Calu3 (cell line): ENCODE measurements at regions not wholly inside any gene's neighbourhood (a gene's known extent, or its start where the extent isn't known, plus 50 kb on each side); places are given as distances from the start of the nearest gene placed in this dataset.

ENCODE experiments used
- BruUV-seq: library from RNA; stranded (reverse); fragments of 400-500 nt; replicated peaks from 2 replicates; lab custom pipeline; 2021; lab: Mats Ljungman, UMichigan
- CTCF ChIA-PET: fragments of 300-600 bp; sonication (Branson Sonifier 250); formaldehyde crosslinking; loops from one replicate; lab custom pipeline; 2022; ENCODE audit warnings: antibody characterized with exemption; lab: Charles Lee
- DNase-seq: peaks from one replicate; pipeline ENCODE4 v3.0.0; 2022
- H3K27ac Mint-ChIP-seq: one replicate; pipeline ENCODE4 v1.8.0; 2022; ENCODE audit warnings: mixed read lengths; ENCODE audit not compliant: unreplicated experiment
- H3K27me3 Mint-ChIP-seq: one replicate; pipeline ENCODE4 v1.8.0; 2022; ENCODE audit warnings: mixed read lengths; ENCODE audit not compliant: unreplicated experiment
- H3K36me3 Mint-ChIP-seq: one replicate; pipeline ENCODE4 v1.8.0; 2022; ENCODE audit warnings: mild to moderate bottlenecking, moderate library complexity, mixed read lengths; ENCODE audit not compliant: insufficient read depth, unreplicated experiment
- H3K4me1 Mint-ChIP-seq: one replicate; pipeline ENCODE4 v1.8.0; 2022; ENCODE audit warnings: mild to moderate bottlenecking, low read depth, mixed read lengths; ENCODE audit not compliant: unreplicated experiment
- H3K4me3 Mint-ChIP-seq: one replicate; pipeline ENCODE4 v1.8.0; 2022; ENCODE audit warnings: mild to moderate bottlenecking, low read depth, moderate library complexity, mixed read lengths; ENCODE audit not compliant: unreplicated experiment
- H3K9me3 Mint-ChIP-seq: one replicate; pipeline ENCODE4 v1.8.0; 2022; ENCODE audit warnings: low read depth, mixed read lengths; ENCODE audit not compliant: unreplicated experiment
- intact Hi-C: fragments of 100-400 bp; cut with micrococcal nuclease; formaldehyde crosslinking; loops from one replicate; pipeline ENCODE4 v1.10.0; 2022; ENCODE audit not compliant: unreplicated experiment
- TF ChIP-seq, protein P1 (sequence below): fragments of 200-600 bp; IDR thresholded peaks from one replicate; pipeline ENCODE4 v1.8.0; 2022; ENCODE audit warnings: antibody characterized with exemption; ENCODE audit not compliant: unreplicated experiment

DNA sequence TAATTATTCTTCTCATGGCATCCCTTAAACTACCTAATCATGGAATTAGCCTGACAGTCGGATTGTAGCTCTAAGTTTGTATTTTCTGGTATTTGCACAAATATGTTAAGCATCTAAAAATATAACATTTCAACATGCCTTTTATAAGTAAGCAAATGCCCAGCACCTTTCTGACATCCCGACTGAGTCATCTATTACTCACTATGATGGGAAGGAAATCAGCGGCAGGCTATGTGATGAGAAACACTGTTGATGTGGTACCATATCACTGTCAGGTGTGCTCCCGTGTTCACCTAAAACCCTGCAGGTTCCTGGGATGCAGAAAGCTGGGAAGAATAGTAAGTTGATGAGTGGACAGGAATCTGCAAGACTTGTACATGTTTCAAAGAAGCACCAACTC, 367.8 kb upstream of the IL12A start:
- intact Hi-C loops = loop anchor here (2.0 kb wide), 1 partner anchor 112 kb away; no protein-coding TSS in a partner anchor
- TF ChIP-seq, protein P1, sequence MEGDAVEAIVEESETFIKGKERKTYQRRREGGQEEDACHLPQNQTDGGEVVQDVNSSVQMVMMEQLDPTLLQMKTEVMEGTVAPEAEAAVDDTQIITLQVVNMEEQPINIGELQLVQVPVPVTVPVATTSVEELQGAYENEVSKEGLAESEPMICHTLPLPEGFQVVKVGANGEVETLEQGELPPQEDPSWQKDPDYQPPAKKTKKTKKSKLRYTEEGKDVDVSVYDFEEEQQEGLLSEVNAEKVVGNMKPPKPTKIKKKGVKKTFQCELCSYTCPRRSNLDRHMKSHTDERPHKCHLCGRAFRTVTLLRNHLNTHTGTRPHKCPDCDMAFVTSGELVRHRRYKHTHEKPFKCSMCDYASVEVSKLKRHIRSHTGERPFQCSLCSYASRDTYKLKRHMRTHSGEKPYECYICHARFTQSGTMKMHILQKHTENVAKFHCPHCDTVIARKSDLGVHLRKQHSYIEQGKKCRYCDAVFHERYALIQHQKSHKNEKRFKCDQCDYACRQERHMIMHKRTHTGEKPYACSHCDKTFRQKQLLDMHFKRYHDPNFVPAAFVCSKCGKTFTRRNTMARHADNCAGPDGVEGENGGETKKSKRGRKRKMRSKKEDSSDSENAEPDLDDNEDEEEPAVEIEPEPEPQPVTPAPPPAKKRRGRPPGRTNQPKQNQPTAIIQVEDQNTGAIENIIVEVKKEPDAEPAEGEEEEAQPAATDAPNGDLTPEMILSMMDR = no peak
- H3K36me3 Mint-ChIP-seq = no peaks in the 10 kb centered on the region
- no peak overlapping the region for H3K27ac Mint-ChIP-seq
- no TSS peak for BruUV-seq
- peak; percentile 43 for DNase-seq
- H3K4me3 Mint-ChIP-seq = no peak overlapping the region
- CTCF ChIA-PET = interaction anchor here (0.7 to 1.2 kb wide), 2 partner anchors 184 to 218 kb away, joined by 3 to 7 read pairs; partner anchors contain the start of gene SCHIP1
- H3K4me1 Mint-ChIP-seq = peaks cover 26% of the 10 kb centered on the region
- H3K27me3 Mint-ChIP-seq = no peaks in the 10 kb centered on the region
- no peaks in the 10 kb centered on the region for H3K9me3 Mint-ChIP-seq

DNA sequence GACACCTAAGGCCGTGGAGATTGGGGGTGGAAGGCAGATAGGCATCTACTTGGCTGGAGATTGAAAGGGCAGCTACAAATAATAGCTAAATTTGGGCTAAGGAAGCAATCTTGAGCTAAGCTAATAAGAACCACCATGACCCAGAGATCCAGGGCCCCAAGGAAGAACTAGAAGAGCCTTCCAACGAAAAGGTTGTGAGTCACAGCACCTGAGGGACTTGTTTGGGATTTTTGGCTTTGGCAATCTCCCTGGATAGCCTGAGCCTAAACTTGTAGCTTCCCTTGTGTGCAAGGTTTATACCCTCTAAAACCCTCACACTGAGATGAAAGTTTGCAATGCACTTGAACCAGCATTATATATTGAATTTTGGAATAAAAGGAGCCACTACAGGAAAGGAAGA, 364.0 kb upstream of the IL12A start:
- no TSS peak for BruUV-seq
- no peak for DNase-seq
- H3K27ac Mint-ChIP-seq = no peak overlapping the region
- TF ChIP-seq, protein P1 = no peak
- no peaks in the 10 kb centered on the region for H3K36me3 Mint-ChIP-seq
- intact Hi-C loops = no loop called here
- no peaks in the 10 kb centered on the region for H3K9me3 Mint-ChIP-seq
- H3K4me3 Mint-ChIP-seq = no peak overlapping the region
- CTCF ChIA-PET = interaction anchor here (1.5 kb wide), 1 partner anchor 11 kb away, joined by 3 read pairs; no protein-coding TSS in a partner anchor
- H3K4me1 Mint-ChIP-seq = peaks cover 26% of the 10 kb centered on the region
- no peaks in the 10 kb centered on the region for H3K27me3 Mint-ChIP-seq

DNA sequence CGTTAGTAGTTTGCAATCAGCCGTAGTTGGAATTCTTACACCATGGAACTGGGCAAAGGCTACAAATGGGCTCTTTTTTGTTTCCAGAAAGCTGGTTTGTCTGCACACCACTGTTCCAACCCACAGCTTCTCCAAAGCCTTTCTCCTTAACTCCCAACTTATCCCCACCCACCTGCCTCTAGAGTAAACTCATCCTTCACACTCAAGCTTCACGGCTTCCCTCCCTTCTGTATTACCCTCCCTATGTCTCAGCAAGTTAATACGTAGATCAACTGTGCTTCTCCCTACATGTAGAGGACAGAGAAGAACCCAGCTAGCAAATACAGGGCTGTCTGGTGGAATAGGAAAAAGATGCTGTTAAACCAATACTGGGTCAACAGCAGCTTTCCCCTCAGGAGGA, 363.0 kb upstream of the IL12A start:
- no peaks in the 10 kb centered on the region for H3K9me3 Mint-ChIP-seq
- H3K36me3 Mint-ChIP-seq = no peaks in the 10 kb centered on the region
- H3K27ac Mint-ChIP-seq = no peak overlapping the region
- H3K4me3 Mint-ChIP-seq = no peak overlapping the region
- intact Hi-C loops = no loop called here
- CTCF ChIA-PET = interaction anchor here (0.6 to 1.5 kb wide), 2 partner anchors 10 to 336 kb away, joined by 3 read pairs; no protein-coding TSS in a partner anchor
- TF ChIP-seq, protein P1 = no peak
- peaks cover 21% of the 10 kb centered on the region for H3K4me1 Mint-ChIP-seq
- no peak for DNase-seq
- BruUV-seq = no TSS peak
- no peaks in the 10 kb centered on the region for H3K27me3 Mint-ChIP-seq

DNA sequence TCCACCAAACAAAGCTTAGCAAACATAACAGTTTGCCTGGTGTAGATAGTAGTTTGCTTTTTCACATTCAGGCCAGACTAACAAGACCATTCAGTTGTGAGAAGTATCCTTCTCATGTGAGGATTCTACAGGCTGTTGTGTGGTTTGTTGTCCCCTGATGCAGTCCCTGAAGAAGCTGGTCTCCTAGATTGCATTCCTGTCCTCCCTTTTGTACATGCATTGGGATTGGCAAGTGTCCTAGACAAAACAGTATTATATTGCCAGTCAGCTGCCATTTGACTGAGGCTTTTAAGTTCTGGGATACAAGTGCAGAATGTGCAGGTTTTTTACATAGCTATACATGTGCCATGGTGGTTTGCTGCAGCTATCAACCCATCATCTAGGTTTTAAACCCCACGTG, 362.0 kb upstream of the IL12A start:
- TF ChIP-seq, protein P1 = no peak
- peaks cover 13% of the 10 kb centered on the region for H3K4me1 Mint-ChIP-seq
- no peaks in the 10 kb centered on the region for H3K9me3 Mint-ChIP-seq
- no TSS peak for BruUV-seq
- no peak for DNase-seq
- intact Hi-C loops = no loop called here
- CTCF ChIA-PET = no interaction called here
- no peaks in the 10 kb centered on the region for H3K27me3 Mint-ChIP-seq
- H3K36me3 Mint-ChIP-seq = no peaks in the 10 kb centered on the region
- no peak overlapping the region for H3K4me3 Mint-ChIP-seq
- no peak overlapping the region for H3K27ac Mint-ChIP-seq
